Vagina (tissue), 2 donors: ENCODE measurements at regions not wholly inside any gene's neighbourhood (a gene's known extent, or its start where the extent isn't known, plus 50 kb on each side); places are given as distances from the start of the nearest gene placed in this dataset.

ENCODE experiments used
- DNase-seq, 2 donors: peaks; one replicate each; pipeline ENCODE4 v3.0.0-alpha.2; 2017; ENCODE audit errors: extremely low spot score in 2 of 2
- H3K27ac ChIP-seq: fragments of 200-600 bp; sonication (generic); one replicate; pipeline ENCODE4 v1.5.1; 2019
- H3K27me3 ChIP-seq: fragments of 200-600 bp; sonication (generic); one replicate; pipeline ENCODE4 v1.5.1; 2019
- H3K36me3 ChIP-seq, 2 donors: fragments of 200-600 bp; sonication (generic); one replicate each; pipeline ENCODE4 v1.5.1; 2017 to 2019
- H3K4me1 ChIP-seq: fragments of 200-600 bp; sonication (generic); one replicate; pipeline ENCODE4 v1.5.1; 2019
- H3K4me3 ChIP-seq, 2 donors: fragments of 200-600 bp; sonication (generic); 1 replicate in 1 of 2; 2 replicates in 1 of 2; pipeline ENCODE4 v1.5.1; 2016 to 2019
- H3K9me3 ChIP-seq: fragments of 200-600 bp; sonication (generic); one replicate; pipeline ENCODE4 v1.5.1; 2019
- CTCF ChIP-seq, 3 experiments: fragments of 450-650 bp in 2 of 3; fragments of 200-600 bp in 1 of 3; sonication (generic) in 1 of 3; IDR thresholded peaks; one replicate each; pipeline ENCODE4 v1.5.1; 2017 to 2019; ENCODE audit warnings: antibody characterized with exemption in 3 of 3, mild to moderate bottlenecking in 2 of 3, moderate library complexity in 2 of 3
- POLR2A ChIP-seq, 2 donors: fragments of 450-650 bp; IDR thresholded peaks; one replicate each; pipeline ENCODE4 v1.6.1; 2017; ENCODE audit warnings: antibody characterized with exemption in 2 of 2, mild to moderate bottlenecking in 2 of 2, moderate library complexity in 2 of 2
- POLR2AphosphoS5 ChIP-seq, 2 donors: sonication (generic); formaldehyde crosslinking; IDR thresholded peaks; one replicate each; pipeline ENCODE4 v1.9.0; 2017; ENCODE audit warnings: antibody characterized with exemption in 2 of 2, mild to moderate bottlenecking in 2 of 2, low read depth in 1 of 2; ENCODE audit not compliant: insufficient read depth in 1 of 2
- intact Hi-C: fragments of 100-400 bp; cut with DNase I; formaldehyde crosslinking; loops from one replicate; pipeline ENCODE4 v1.15.1; 2023

GRCh38 chr6:113432521-113433334 lies 424.4 kb upstream of the MARCKS start:
- Histone ChIP-seq H3K4me1 (peaks cover 23% of the 10 kb centered on the region), H3K4me3 (no peak overlapping the region), H3K27me3 (no peaks in the 10 kb centered on the region), H3K27ac (no peak overlapping the region), H3K9me3 (no peaks in the 10 kb centered on the region), H3K36me3 (no peaks in the 10 kb centered on the region)
- intact Hi-C loops = no loop called here
- DNase-seq = no peak
- TF ChIP-seq POLR2AphosphoS5 (IDR thresholded peaks at IDR 0.05; ENCODE audit: insufficient read depth in 1 of 2, low read depth in 1 of 2) (no peak), CTCF (IDR thresholded peaks at IDR 0.05) (no peak), POLR2A (IDR thresholded peaks at IDR 0.05) (no peak)

DNA sequence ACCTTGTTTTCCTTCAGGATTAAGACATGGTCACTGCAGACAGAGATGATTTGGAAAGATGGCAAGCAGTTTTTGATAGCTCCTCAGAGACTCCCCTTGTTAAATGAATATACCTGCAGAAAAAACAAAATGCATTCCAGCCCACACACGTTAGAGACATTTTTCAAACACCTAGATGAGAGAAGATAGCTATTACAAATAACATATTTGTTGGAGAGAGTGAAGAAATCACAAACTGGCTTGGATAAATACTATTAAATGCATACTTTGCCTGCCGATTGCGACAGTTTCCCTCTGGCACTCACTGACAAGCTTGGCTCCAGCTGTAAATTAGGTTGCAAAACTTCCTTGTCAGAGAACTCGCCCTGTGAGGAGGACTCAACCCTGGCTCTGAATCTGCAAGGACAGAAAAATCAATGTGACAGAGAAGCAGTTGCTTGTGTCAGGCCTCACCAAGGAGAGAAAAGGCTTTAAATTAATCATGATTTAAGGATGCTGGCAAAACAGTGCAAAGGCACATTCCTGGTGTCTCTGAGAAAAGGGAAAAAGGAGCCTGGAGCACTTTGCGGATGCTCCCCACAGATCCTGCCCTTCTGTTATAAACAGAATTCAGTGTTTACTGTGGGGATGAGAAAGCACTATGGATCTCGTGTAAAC lies 423.7 kb upstream of the MARCKS start:
- peak in 1 of 2 donors; percentile 95 for DNase-seq

DNA sequence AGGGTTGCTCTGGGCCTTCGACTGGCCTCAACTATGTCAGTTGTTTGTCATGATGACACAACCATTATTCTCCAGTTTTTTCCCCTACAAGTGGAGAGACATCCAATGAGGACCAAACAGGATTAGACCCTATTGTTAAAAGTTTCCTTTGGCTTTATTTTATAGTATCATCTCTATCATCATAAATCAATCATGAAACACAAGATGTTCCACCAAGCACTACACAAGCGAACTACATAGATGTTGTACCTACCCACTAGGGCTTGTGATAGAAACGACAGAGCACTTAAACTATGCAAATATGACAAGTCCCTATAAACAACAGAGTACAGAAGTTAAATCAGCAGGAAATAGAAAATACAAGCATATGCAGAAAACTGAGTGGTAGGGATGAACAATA lies 422.5 kb upstream of the MARCKS start:
- peaks cover 23% of the 10 kb centered on the region for H3K4me1 ChIP-seq
- intact Hi-C loops = no loop called here
- TF ChIP-seq POLR2A (IDR thresholded peaks at IDR 0.05) (no peak), POLR2AphosphoS5 (IDR thresholded peaks at IDR 0.05; ENCODE audit: insufficient read depth in 1 of 2, low read depth in 1 of 2) (no peak), CTCF (IDR thresholded peaks at IDR 0.05) (no peak)
- H3K4me3 ChIP-seq = no peak overlapping the region
- H3K9me3 ChIP-seq = no peaks in the 10 kb centered on the region
- H3K27ac ChIP-seq = no peak overlapping the region
- DNase-seq = no peak
- no peaks in the 10 kb centered on the region for H3K36me3 ChIP-seq
- no peaks in the 10 kb centered on the region for H3K27me3 ChIP-seq

More for the DNA sequence above, 423.7 kb upstream of the MARCKS start:
- no peaks in the 10 kb centered on the region for H3K27me3 ChIP-seq
- TF ChIP-seq POLR2A (IDR thresholded peaks at IDR 0.05) = no peak
- peak in 1 of 2 donors; percentile 84 for TF ChIP-seq POLR2AphosphoS5 (IDR thresholded peaks at IDR 0.05; ENCODE audit: insufficient read depth in 1 of 2, low read depth in 1 of 2)
- no peak for TF ChIP-seq CTCF (IDR thresholded peaks at IDR 0.05)
- H3K4me1 ChIP-seq = peaks cover 23% of the 10 kb centered on the region
- H3K36me3 ChIP-seq = no peaks in the 10 kb centered on the region
- intact Hi-C loops = no loop called here
- H3K27ac ChIP-seq = no peak overlapping the region
- H3K9me3 ChIP-seq = no peaks in the 10 kb centered on the region
- H3K4me3 ChIP-seq = no peak overlapping the region

- intact Hi-C loops = loop anchor here (2.0 kb wide), 1 partner anchor 19 kb away; no protein-coding TSS in a partner anchor
- no peaks in the 10 kb centered on the region for H3K36me3 ChIP-seq
- TF ChIP-seq CTCF (IDR thresholded peaks at IDR 0.05) = no peak
- no peak for TF ChIP-seq POLR2A (IDR thresholded peaks at IDR 0.05)
These were observed 419.6 kb upstream of the MARCKS start for GRCh38 chr6:113437566-113437965.

GRCh38 chr6:113439866-113440265 lies 417.3 kb upstream of the MARCKS start:
- no peaks in the 10 kb centered on the region for H3K36me3 ChIP-seq
- DNase-seq = no peak
- no peaks in the 10 kb centered on the region for H3K9me3 ChIP-seq
- H3K27me3 ChIP-seq = no peaks in the 10 kb centered on the region
- TF ChIP-seq CTCF (IDR thresholded peaks at IDR 0.05) (no peak), POLR2A (IDR thresholded peaks at IDR 0.05) (no peak), POLR2AphosphoS5 (IDR thresholded peaks at IDR 0.05; ENCODE audit: insufficient read depth in 1 of 2, low read depth in 1 of 2) (no peak)
- H3K27ac ChIP-seq = no peak overlapping the region
- no peak overlapping the region for H3K4me3 ChIP-seq
- intact Hi-C loops = no loop called here
- no peaks in the 10 kb centered on the region for H3K4me1 ChIP-seq

More at GRCh38 chr6:113437566-113437965, 419.6 kb upstream of the MARCKS start:
- H3K27me3 ChIP-seq = no peaks in the 10 kb centered on the region
- no peak overlapping the region for H3K27ac ChIP-seq
- H3K4me1 ChIP-seq = peaks cover 18% of the 10 kb centered on the region
- H3K4me3 ChIP-seq = no peak overlapping the region
- no peaks in the 10 kb centered on the region for H3K9me3 ChIP-seq
- no peak for DNase-seq
